Smooth muscle cell (in vitro differentiated cells): ENCODE measurements at regions not wholly inside any gene's neighbourhood (a gene's known extent, or its start where the extent isn't known, plus 50 kb on each side); places are given as distances from the start of the nearest gene placed in this dataset.

Source experiments
- DNase-seq: peaks from one replicate; lab custom pipeline; 2025; ENCODE audit not compliant: unreplicated experiment; lab: John Stamatoyannopoulos, UW
- H2AFZ ChIP-seq: fragments of 200-600 bp; sonication (generic); 2 replicates; pipeline ENCODE4 v1.6.0; 2016; ENCODE audit warnings: antibody characterized with exemption, low read depth, mild to moderate bottlenecking
- H3F3A ChIP-seq: fragments of 200-600 bp; sonication (generic); 2 replicates; pipeline ENCODE4 v1.6.0; 2017; ENCODE audit warnings: antibody characterized with exemption, low read depth
- H3K27ac ChIP-seq: fragments of 200-600 bp; sonication (generic); 2 replicates; pipeline ENCODE4 v1.5.1; 2016; ENCODE audit warnings: low read depth, mild to moderate bottlenecking
- H3K27me3 ChIP-seq: fragments of 200-600 bp; sonication (generic); 2 replicates; pipeline ENCODE4 v1.6.1; 2016; ENCODE audit warnings: low read depth, mild to moderate bottlenecking
- H3K36me3 ChIP-seq: fragments of 200-600 bp; sonication (generic); 2 replicates; pipeline ENCODE4 v1.5.1; 2016; ENCODE audit warnings: low read depth
- H3K4me1 ChIP-seq: fragments of 200-600 bp; sonication (generic); 2 replicates; pipeline ENCODE4 v1.5.1; 2016; ENCODE audit warnings: low read depth
- H3K4me2 ChIP-seq: fragments of 200-600 bp; sonication (generic); 2 replicates; pipeline ENCODE4 v1.6.0; 2016; ENCODE audit warnings: mild to moderate bottlenecking
- H3K4me3 ChIP-seq: fragments of 200-600 bp; sonication (generic); 2 replicates; pipeline ENCODE4 v1.5.1; 2016; ENCODE audit warnings: mild to moderate bottlenecking
- H3K79me2 ChIP-seq: fragments of 200-600 bp; sonication (generic); 2 replicates; pipeline ENCODE4 v1.6.0; 2016; ENCODE audit warnings: low read depth, mild to moderate bottlenecking
- H3K9ac ChIP-seq: fragments of 200-600 bp; sonication (generic); 2 replicates; pipeline ENCODE4 v1.6.0; 2016; ENCODE audit warnings: low read depth
- H3K9me3 ChIP-seq: fragments of 200-600 bp; sonication (generic); replicated peaks from 2 replicates; pipeline ENCODE4 v1.5.1; 2016; ENCODE audit warnings: low read depth
- H4K20me1 ChIP-seq: fragments of 200-600 bp; sonication (generic); 2 replicates; pipeline ENCODE4 v1.6.0; 2016; ENCODE audit warnings: low read depth
- WGBS: methylation state at CpG from one replicate; pipeline ENCODE4 v1.1.7; 2016; ENCODE audit warnings: low lambda C conversion rate; 5-methylcytosine and 5-hydroxymethylcytosine counted together
- TF ChIP-seq, protein P1 (sequence below): fragments of 200-600 bp; sonication (generic); IDR thresholded peaks from 2 replicates; pipeline ENCODE4 v1.5.1; 2017; ENCODE audit warnings: borderline replicate concordance, mild to moderate bottlenecking, antibody characterized with exemption; ENCODE audit not compliant: insufficient read depth, poor library complexity, severe bottlenecking

DNA sequence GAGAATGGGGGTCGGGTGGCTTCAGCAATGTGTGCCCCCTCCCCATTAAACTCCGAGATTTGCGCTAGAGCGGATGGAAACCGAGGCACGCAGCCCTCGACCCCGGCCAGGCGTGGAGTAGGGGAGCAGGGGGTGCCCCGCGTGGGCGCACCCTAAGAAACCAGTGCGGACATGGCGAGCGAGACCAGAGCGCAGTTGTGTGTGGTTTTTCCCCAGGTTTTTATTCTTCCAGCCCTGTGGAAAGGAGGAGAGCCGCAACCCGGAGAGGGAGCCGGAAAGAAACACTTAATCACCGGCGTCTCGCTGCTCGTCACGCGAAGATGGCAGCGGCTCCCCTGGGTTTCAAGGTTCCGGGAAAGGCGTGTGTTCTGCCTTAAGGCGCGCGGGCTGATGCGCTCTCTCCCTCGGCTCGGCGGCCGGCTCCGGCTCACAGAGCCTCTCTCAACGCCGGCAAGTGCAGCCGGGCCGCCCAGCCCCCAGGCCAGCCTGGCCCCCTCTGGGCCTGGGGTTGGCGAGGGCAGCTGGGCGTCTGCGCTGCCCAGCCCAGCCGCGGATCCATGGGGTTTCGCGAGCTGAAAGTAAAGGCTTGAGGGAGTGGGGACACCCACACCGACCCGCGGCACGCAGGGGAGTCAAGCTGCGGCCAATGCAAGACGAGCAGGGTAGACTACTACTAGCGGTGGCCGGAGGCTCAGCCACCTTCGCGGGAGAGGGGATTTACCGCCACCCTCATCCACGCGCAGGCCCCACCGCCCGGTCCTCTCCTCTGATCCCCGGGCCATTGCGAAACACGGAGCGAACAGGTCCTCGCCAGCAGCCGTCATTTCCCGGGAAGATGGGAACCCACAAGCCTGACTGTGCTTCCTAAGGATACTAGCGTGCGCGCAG lies 74.0 kb upstream of the BCOR start:
- peak overlapping the region; percentile 55 for H3K9ac ChIP-seq
- no peaks in the 10 kb centered on the region for H3K36me3 ChIP-seq
- TF ChIP-seq, protein P1, sequence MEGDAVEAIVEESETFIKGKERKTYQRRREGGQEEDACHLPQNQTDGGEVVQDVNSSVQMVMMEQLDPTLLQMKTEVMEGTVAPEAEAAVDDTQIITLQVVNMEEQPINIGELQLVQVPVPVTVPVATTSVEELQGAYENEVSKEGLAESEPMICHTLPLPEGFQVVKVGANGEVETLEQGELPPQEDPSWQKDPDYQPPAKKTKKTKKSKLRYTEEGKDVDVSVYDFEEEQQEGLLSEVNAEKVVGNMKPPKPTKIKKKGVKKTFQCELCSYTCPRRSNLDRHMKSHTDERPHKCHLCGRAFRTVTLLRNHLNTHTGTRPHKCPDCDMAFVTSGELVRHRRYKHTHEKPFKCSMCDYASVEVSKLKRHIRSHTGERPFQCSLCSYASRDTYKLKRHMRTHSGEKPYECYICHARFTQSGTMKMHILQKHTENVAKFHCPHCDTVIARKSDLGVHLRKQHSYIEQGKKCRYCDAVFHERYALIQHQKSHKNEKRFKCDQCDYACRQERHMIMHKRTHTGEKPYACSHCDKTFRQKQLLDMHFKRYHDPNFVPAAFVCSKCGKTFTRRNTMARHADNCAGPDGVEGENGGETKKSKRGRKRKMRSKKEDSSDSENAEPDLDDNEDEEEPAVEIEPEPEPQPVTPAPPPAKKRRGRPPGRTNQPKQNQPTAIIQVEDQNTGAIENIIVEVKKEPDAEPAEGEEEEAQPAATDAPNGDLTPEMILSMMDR: no peak
- peaks cover 32% of the 10 kb centered on the region for H3K4me1 ChIP-seq
- peak overlapping the region; percentile 85 for H3K4me2 ChIP-seq
- H3K9me3 ChIP-seq: no peaks in the 10 kb centered on the region
- H3K4me3 ChIP-seq: peak overlapping the region; percentile 46
- H4K20me1 ChIP-seq: no peaks in the 10 kb centered on the region
- H2AFZ ChIP-seq: peak overlapping the region; percentile 13
- 5% methylated on average over 73 of the region's 73 CpGs for WGBS
- H3K79me2 ChIP-seq: no peaks in the 10 kb centered on the region
- H3F3A ChIP-seq: peaks cover 13% of the 10 kb centered on the region
- no peaks in the 10 kb centered on the region for H3K27me3 ChIP-seq
- peak overlapping the region; percentile 78 for H3K27ac ChIP-seq
- DNase-seq: peak; percentile 63

DNA sequence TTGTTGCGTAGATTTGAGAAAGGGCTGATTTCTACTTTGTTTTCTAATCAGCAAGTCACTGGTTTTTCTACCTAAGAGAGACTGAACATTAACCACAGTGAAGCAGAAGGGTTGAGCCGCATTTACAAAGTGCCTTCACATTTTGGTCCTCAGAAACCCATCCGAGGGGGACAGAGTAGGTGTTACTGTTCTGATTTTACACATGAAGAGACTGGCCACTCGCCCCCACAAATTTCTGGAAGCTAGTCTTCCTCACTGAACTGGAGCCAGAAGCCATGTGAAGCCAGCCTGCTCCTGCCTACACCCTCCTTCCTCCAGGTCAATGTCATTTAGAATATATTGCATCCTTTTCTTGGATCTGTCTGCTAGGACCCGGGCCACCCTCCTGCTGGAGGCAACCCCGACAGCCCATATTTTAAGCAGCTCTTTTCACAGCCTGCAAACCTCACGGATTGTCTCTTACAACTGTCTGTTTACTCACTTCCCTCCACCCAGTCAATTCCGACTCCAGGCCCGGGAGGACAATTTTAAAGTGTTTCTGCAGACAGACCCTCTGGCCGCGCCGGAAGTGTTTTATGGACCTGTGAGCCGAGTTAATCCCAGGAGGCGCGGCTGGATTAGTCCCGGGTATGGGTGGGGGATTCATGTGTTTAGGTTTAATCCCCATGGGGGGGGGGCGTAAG lies 73.2 kb upstream of the BCOR start:
- Histone ChIP-seq H3F3A (peaks cover 11% of the 10 kb centered on the region), H3K9me3 (no peaks in the 10 kb centered on the region), H3K27ac (peak overlapping the region; percentile 78), H3K4me3 (peak overlapping the region; percentile 46), H3K4me2 (peak overlapping the region; percentile 85), H4K20me1 (no peaks in the 10 kb centered on the region), H3K4me1 (peaks cover 33% of the 10 kb centered on the region), H3K36me3 (no peaks in the 10 kb centered on the region), H3K27me3 (no peaks in the 10 kb centered on the region), H3K79me2 (no peaks in the 10 kb centered on the region), H3K9ac (peak overlapping the region; percentile 55), H2AFZ (no peak overlapping the region)
- WGBS: 12% methylated on average over 17 of the region's 17 CpGs
- TF ChIP-seq, protein P1: no peak
- peak; percentile 48 for DNase-seq

DNA sequence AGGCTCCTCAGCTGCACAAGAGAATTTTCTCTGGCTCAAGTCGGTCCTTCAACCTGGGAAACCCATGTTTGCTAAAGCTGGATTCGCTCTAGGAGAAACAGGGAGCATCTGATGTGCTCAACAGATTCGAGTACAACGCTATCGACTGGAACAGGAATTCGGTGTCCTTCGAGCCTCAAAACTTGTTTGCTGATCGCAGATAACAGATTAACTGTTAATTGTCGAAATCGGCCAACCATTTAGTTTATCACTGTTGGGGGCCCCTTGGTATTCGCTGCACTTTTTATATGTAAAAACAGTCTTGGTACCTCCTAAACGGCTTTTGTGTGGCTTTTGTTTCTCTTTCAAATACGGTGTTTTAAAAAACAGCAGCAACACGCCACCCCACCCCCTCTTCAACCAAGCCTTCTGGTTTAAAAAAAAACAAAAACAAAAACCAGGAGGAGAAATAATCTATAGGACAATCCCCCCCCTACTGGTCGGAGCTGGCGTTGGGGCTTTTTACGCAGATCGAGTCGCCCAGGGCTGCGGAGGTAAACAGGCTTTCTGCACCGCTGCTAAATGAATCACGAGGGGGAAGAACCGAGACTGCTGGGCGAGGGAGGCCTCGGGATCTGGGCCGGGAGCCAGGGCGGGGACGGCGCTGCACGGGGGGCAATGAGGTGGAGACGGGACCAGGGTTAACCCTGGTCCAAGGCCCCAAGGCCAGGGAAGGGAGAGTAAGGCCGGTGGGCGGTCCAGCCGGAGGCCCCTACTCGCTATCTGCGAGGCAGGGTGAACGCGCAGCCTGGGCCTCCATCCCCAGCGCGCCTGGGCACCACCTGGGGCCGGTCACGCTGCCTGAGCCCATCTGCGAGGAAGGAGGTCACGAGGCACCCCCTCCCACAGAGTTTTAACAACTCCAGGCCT lies 71.7 kb upstream of the BCOR start:
- 5% methylated on average over 44 of the region's 44 CpGs for WGBS
- peak overlapping the region; percentile 24 for H2AFZ ChIP-seq
- no peaks in the 10 kb centered on the region for H4K20me1 ChIP-seq
- peak overlapping the region; percentile 78 for H3K27ac ChIP-seq
- no peaks in the 10 kb centered on the region for H3K27me3 ChIP-seq
- peak overlapping the region; percentile 85 for H3K4me2 ChIP-seq
- H3K79me2 ChIP-seq: no peaks in the 10 kb centered on the region
- peak overlapping the region; percentile 46 for H3K4me3 ChIP-seq
- H3K36me3 ChIP-seq: no peaks in the 10 kb centered on the region
- H3K9me3 ChIP-seq: no peaks in the 10 kb centered on the region
- peaks cover 11% of the 10 kb centered on the region for H3F3A ChIP-seq
- peak; percentile 68 for DNase-seq
- H3K4me1 ChIP-seq: peaks cover 32% of the 10 kb centered on the region
- TF ChIP-seq, protein P1: peak; percentile 73
- no peak overlapping the region for H3K9ac ChIP-seq
